HTR-8/SVneo (cell line): ENCODE measurements at regions not wholly inside any gene's neighbourhood (a gene's known extent, or its start where the extent isn't known, plus 50 kb on each side); places are given as distances from the start of the nearest gene placed in this dataset.
"Not testable (repeated sequence)": the region's sequence is repeated elsewhere in the genome, so short reads cannot be mapped to it uniquely, and the experiment has no call there.

Experiments used
- DNase-seq: peaks from one replicate; pipeline ENCODE4 v3.0.0; 2011; ENCODE audit warnings: low spot score, mixed read lengths; ENCODE audit not compliant: insufficient read length
- FAIRE-seq: peaks from 2 replicates; lab custom pipeline; 2011; peaks lifted over from hg19 to GRCh38; lab: Jason Lieb, UNC

- FAIRE-seq (no peak), DNase-seq (no peak)
Observed at GRCh38 chr4:12173496-12173895, 744.8 kb upstream of the HS3ST1 start.

- no peak for DNase-seq
- no peak for FAIRE-seq
Observed at GRCh38 chr4:12172198-12172973, 743.7 kb upstream of the HS3ST1 start.

GRCh38 chr4:12170308-12170707 is 741.6 kb upstream of the HS3ST1 start:
- no peak for DNase-seq
- no peak for FAIRE-seq

GRCh38 chr4:12165616-12166015 is 736.9 kb upstream of the HS3ST1 start:
- no peak for DNase-seq
- no peak for FAIRE-seq

GRCh38 chr4:12146339-12146738 is 717.6 kb upstream of the HS3ST1 start:
- FAIRE-seq = no peak
- DNase-seq = no peak

GRCh38 chr4:12145768-12146167 is 717.1 kb upstream of the HS3ST1 start:
- DNase-seq (no peak), FAIRE-seq (no peak)

- DNase-seq (no peak), FAIRE-seq (no peak)
Observed at GRCh38 chr4:12145106-12145505, 716.4 kb upstream of the HS3ST1 start.

GRCh38 chr4:12144051-12144450 is 715.4 kb upstream of the HS3ST1 start:
- FAIRE-seq (no peak), DNase-seq (no peak)

- FAIRE-seq = no peak
Observed at GRCh38 chr4:12140864-12141263, 712.2 kb upstream of the HS3ST1 start.

GRCh38 chr4:12139296-12139695 is 710.6 kb upstream of the HS3ST1 start:
- no peak for DNase-seq
- FAIRE-seq = no peak

More at GRCh38 chr4:12140864-12141263, 712.2 kb upstream of the HS3ST1 start:
- no peak for DNase-seq

- DNase-seq = no peak
- no peak for FAIRE-seq
Observed at GRCh38 chr4:12138488-12138887, 709.8 kb upstream of the HS3ST1 start.

GRCh38 chr4:12137575-12137974 is 708.9 kb upstream of the HS3ST1 start:
- no peak for DNase-seq
- FAIRE-seq = no peak

- DNase-seq = no peak
- no peak for FAIRE-seq
Observed at GRCh38 chr4:12126474-12126873, 697.8 kb upstream of the HS3ST1 start.

GRCh38 chr4:12124138-12124537 is 695.4 kb upstream of the HS3ST1 start:
- DNase-seq = no peak

GRCh38 chr4:12123707-12124106 is 695.0 kb upstream of the HS3ST1 start:
- FAIRE-seq (no peak), DNase-seq (no peak)

More at GRCh38 chr4:12124138-12124537, 695.4 kb upstream of the HS3ST1 start:
- no peak for FAIRE-seq

GRCh38 chr4:12122316-12122715 is 693.6 kb upstream of the HS3ST1 start:
- DNase-seq = no peak
- no peak for FAIRE-seq

- DNase-seq (no peak), FAIRE-seq (no peak)
Observed at GRCh38 chr4:12120968-12121367, 692.3 kb upstream of the HS3ST1 start.

- no peak for DNase-seq
- no peak for FAIRE-seq
Observed at GRCh38 chr4:12118651-12119213, 690.0 kb upstream of the HS3ST1 start.

- DNase-seq = no peak
- no peak for FAIRE-seq
Observed at GRCh38 chr4:12116009-12116552, 687.4 kb upstream of the HS3ST1 start.

- FAIRE-seq (no peak), DNase-seq (no peak)
Observed at GRCh38 chr4:12110627-12111026, 681.9 kb upstream of the HS3ST1 start.

- not testable (repeated sequence) for FAIRE-seq, DNase-seq
Observed at GRCh38 chr4:12109056-12109455, 680.4 kb upstream of the HS3ST1 start.

GRCh38 chr4:12105519-12105918 is 676.8 kb upstream of the HS3ST1 start:
- FAIRE-seq = no peak

More at GRCh38 chr4:12105519-12105918, 676.8 kb upstream of the HS3ST1 start:
- DNase-seq = no peak
